VCaP (cell line): ENCODE measurements at regions not wholly inside any gene's neighbourhood (a gene's known extent, or its start where the extent isn't known, plus 50 kb on each side); places are given as distances from the start of the nearest gene placed in this dataset.

Experiments used
- H3K27ac ChIP-seq: fragments of 450-650 bp; 2 replicates; pipeline ENCODE4 v1.5.1; 2017
- TF ChIP-seq, protein P1 (sequence below): fragments of 450-650 bp; conservative IDR thresholded peaks from 2 replicates; pipeline ENCODE4 v1.5.1; 2017; ENCODE audit warnings: mild to moderate bottlenecking, moderate library complexity

DNA sequence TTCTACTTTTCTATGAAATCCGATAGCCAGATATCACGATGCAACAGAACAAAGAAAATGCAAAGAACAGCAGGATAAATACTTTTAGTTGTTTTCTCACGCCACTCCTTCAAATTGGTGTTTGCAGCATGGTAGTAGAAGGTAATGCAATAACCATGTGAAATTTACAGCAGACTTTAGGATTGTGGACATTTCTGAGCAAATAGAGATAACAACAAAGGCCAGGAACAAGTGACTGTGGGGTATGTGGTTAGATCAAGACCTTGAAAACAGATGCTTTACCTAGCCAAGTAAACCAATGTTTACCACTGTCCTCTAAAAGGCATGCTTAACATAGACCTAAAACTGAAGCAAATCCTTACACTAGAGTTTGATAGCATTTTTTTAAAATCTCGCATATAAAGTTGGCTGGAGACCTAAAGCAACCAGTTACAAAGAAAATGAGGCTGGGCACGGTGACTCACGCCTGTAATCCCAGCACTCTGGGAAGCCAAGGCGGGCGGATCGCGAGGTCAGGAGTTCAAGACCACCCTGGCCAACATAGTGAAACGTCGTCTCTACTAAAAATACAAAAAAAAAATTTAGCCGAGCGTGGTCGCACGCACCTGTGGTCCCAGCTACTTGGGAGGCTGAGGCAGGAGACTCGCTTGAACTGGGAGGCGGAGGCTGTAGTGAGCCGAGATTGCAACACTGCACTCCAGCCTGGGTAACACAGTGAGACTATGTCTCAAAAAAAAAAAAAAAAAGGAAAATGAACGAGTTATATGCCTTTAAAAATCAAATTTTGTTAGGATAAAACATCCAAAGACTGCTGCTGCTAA is 123.2 kb upstream of the FOXN3 start:
- H3K27ac ChIP-seq: no peak overlapping the region

DNA sequence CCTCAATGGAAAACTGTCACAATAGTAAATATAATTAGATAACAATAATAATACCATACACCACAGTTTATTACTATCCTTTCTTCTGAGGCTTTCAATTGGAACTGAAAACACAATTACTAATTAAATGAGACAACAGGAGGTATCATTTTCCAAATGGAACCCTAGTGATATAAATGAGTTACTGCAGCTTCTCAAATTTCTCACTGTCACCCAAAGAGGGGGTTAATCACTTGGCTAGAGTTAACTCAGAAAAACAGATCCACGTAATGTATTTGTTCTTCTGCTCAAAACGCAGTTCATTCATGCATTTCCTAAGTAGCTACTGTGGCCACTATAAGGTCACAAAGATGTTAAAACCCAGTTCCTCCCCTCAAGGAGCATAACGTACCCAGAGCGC is 120.9 kb upstream of the FOXN3 start:
- no peak overlapping the region for H3K27ac ChIP-seq
- TF ChIP-seq, protein P1, sequence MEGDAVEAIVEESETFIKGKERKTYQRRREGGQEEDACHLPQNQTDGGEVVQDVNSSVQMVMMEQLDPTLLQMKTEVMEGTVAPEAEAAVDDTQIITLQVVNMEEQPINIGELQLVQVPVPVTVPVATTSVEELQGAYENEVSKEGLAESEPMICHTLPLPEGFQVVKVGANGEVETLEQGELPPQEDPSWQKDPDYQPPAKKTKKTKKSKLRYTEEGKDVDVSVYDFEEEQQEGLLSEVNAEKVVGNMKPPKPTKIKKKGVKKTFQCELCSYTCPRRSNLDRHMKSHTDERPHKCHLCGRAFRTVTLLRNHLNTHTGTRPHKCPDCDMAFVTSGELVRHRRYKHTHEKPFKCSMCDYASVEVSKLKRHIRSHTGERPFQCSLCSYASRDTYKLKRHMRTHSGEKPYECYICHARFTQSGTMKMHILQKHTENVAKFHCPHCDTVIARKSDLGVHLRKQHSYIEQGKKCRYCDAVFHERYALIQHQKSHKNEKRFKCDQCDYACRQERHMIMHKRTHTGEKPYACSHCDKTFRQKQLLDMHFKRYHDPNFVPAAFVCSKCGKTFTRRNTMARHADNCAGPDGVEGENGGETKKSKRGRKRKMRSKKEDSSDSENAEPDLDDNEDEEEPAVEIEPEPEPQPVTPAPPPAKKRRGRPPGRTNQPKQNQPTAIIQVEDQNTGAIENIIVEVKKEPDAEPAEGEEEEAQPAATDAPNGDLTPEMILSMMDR: no peak; the same call in 1 of the 2 replicates

More for the DNA sequence above, 123.2 kb upstream of the FOXN3 start:
- TF ChIP-seq, protein P1: no peak

DNA sequence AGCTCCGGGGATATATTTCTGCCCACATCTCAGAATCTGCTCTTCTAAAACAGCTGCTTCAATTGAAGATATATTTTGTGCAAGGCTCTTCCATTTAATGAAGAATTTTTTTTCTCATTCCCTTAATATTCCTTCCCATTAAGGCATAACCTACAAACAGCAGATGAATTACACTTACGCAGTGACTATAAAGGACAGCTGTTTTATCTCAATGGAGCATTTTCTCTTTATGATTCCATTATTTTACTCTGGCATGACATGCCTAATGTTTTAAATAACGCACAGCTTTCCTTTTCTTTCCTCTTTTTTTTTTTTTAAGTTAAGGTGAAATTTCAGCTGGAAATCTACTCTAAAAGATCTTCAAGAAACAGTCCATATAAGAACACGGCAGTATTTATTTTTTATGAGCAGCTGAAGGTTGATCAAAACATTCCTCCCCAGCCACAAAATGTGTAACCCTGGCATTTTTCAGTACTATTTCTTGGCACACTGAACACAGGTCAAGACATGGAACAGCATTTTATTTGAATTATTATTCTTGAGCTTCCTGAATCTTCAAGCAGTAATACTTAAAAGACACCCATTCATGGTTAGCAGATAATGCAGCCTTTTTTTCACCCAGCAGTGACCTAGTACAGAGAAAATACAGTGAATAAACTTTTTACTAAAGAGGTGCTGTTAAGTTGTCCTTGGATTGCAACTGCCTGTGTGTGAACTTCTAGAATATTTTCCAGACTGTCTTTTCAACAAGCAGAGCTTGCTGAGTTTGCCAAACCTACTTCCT is 118.1 kb upstream of the FOXN3 start:
- no peak overlapping the region for H3K27ac ChIP-seq
- TF ChIP-seq, protein P1: no peak

DNA sequence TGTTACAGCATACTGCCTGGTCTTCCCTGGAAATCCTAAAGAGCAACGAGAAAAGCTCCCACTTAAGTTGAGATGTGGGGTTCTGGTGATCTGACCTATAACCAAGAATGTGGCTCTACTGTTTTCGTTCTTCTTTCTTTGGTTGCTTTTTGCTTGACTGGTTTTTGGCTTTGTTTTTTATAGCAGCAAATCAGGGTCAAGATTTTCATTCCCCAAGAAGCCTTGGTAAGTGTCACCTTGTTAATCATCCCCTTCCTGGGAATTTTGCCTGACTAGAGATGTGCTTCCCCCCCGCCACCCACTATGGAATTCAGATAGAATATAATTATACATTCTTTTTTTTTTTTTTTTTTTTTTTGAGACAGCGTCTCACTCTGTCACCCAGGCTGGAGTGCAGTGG is 116.7 kb upstream of the FOXN3 start:
- no peak overlapping the region for H3K27ac ChIP-seq
- TF ChIP-seq, protein P1: no peak

DNA sequence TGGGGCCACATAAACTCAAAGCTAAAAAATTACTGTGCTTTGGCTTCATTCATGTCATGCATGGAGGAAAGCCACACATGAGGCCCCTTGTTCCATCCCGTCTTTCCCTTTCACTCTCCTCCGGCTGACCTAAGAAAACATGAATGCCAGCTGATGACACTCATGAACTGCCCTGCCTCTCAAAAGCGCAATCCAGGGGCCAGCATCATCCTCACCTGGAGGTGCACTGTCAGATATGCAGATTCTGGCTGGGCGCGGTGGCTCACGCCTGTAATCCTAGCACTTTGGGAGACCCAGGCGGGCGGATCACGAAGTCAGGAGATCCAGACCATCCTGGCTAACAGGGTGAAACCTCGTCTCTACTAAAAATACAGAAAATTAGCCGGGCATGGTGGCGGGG is 116.1 kb upstream of the FOXN3 start:
- H3K27ac ChIP-seq: no peak overlapping the region
- TF ChIP-seq, protein P1: no peak

DNA sequence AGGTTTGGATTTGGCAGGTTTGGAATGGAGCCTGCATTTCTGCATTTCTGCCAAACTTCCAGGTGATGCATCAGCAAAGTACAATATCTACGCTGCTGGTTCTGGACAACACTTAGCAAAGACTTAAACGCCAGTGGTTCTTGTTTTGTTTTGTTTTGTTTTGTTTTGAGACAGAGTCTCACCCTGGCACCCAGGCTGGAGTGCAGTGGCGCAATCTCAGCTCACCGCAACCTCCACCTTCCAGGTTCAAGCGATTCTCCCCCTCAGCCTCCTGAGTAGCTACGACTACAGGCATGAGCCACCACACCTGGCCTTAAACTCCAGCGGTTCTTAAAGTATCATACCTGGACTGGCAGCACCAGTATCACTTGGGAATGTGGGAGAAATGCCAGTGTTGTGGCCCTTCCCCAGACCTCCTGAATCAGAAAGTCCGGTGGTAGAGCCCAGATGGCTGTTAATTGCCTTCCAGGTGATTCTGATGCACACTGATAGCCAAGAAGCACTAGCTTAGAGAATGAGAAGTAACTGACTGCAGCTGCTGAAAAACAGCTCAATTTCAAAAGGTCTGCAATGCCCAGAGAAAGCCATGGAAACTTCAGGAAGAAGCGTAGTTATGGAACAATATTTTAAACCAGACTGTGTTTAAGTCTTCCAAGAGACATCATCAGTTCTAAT is 114.8 kb upstream of the FOXN3 start:
- no peak overlapping the region for H3K27ac ChIP-seq
- TF ChIP-seq, protein P1: no peak

DNA sequence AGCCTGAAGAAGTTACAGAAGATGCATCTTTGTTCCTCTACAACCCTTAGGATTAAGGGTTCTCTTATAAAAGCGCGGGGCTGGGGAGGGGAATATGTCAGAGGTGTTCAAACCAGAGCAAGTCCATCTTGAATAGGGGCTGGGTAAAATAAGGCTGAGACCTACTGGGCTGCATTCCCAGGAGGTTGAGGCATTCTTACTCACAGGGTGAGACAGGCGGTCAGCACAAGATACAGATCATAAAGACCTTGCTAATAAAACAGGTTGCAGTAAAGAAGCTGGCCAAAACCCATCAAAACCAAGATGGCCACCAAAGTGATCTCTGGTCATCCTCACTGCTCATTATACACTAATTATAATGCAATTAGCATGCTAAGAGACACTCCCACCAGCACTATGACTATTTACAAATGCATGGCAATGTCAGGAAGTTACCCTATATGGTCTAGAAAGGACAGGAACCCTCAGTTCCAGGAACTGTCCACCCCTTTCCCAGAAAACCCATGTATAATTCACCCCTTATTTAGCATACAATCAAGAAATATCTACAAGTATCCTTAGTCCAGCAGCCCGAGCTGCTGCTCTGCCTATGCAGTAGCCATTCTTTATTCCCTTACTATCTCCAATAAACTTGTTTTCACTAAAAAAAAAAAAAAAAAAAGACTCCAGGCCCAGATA is 108.1 kb upstream of the FOXN3 start:
- TF ChIP-seq, protein P1: no peak
- no peak overlapping the region for H3K27ac ChIP-seq
